HCT116 (cell line): ENCODE measurements at regions not wholly inside any gene's neighbourhood (a gene's known extent, or its start where the extent isn't known, plus 50 kb on each side); places are given as distances from the start of the nearest gene placed in this dataset.

ENCODE experiments used
- ATAC-seq: fragments of 200-7000 bp; cut with Tn5 transposase; 2 replicates; pipeline ENCODE4 v1.9.1; 2020; ENCODE audit warnings: mild to moderate bottlenecking, moderate library complexity
- BruUV-seq: library from RNA; stranded (reverse); fragments of 400-500 nt; replicated peaks from 2 replicates; lab custom pipeline; 2021; lab: Mats Ljungman, UMichigan
- CTCF ChIA-PET: fragments of 300-600 bp; sonication (Branson Sonifier 250); formaldehyde crosslinking; loops from one replicate; lab custom pipeline; 2021; ENCODE audit warnings: antibody characterized with exemption; lab: Charles Lee
- POLR2A ChIA-PET: fragments of 300-600, 350-600 bp; sonication (Branson Sonifier 250); formaldehyde crosslinking; loops from one replicate; lab custom pipeline; 2021; ENCODE audit warnings: antibody characterized with exemption; lab: Charles Lee
- RAD21 ChIA-PET, 2 experiments: fragments of 300-600 bp; sonication (Branson Sonifier 250); formaldehyde crosslinking; loops; one replicate each; lab custom pipeline; 2023; ENCODE audit warnings: low total read pairs in 2 of 2; ENCODE audit not compliant: uncharacterized antibody in 2 of 2, unreplicated experiment in 2 of 2, low non-redundant PET in 1 of 2; lab: Charles Lee
- DNase-seq: peaks from one replicate; pipeline ENCODE4 v3.0.0-alpha.2; 2010; ENCODE audit warnings: low read depth, low spot score
- H2AFZ ChIP-seq: fragments of 200-600 bp; shearing (Covaris generic), sonication (generic); 2 replicates; pipeline ENCODE4 v1.6.1; 2017; ENCODE audit warnings: low read depth, mixed run types, mixed read lengths, antibody characterized with exemption, low read length; ENCODE audit not compliant: poor library complexity, severe bottlenecking
- H3K27ac ChIP-seq: 2 replicates; pipeline ENCODE4 v1.5.1; 2012; ENCODE audit warnings: low read depth, low read length
- H3K27me3 ChIP-seq: fragments of 200-600 bp; sonication (generic); 2 replicates; pipeline ENCODE4 v1.6.1; 2016; ENCODE audit warnings: mixed run types, low read length, mixed read lengths; ENCODE audit not compliant: insufficient read depth
- H3K36me3 ChIP-seq, 2 experiments: fragments of 200-500 bp in 1 of 2; fragments of 200-600 bp in 1 of 2; sonication (Bioruptor generic) in 1 of 2; sonication (generic) in 1 of 2; 2 replicates each; pipeline versions ENCODE4 v1.5.1 to v1.6.1; 2014 to 2016; ENCODE audit warnings: low read length in 2 of 2, inconsistent platforms in 1 of 2, mixed read lengths in 1 of 2, mixed run types in 1 of 2; ENCODE audit not compliant: insufficient read depth in 2 of 2, control insufficient read depth in 1 of 2
- H3K4me1 ChIP-seq, 2 experiments: fragments of 200-600 bp in 1 of 2; sonication (generic) in 1 of 2; 2 replicates each; pipeline versions ENCODE4 v1.5.1 to v1.6.1; 2012 to 2017; ENCODE audit warnings: low read length in 2 of 2, inconsistent platforms in 1 of 2, mild to moderate bottlenecking in 1 of 2, mixed read lengths in 1 of 2, mixed run types in 1 of 2, moderate library complexity in 1 of 2; ENCODE audit not compliant: insufficient read depth in 2 of 2, control insufficient read depth in 1 of 2
- H3K4me2 ChIP-seq: fragments of 200-600 bp; sonication (generic); 2 replicates; pipeline ENCODE4 v1.6.1; 2017; ENCODE audit warnings: mixed run types, low read length, mixed read lengths
- H3K4me3 ChIP-seq, 2 experiments: fragments of 200-600 bp in 1 of 2; sonication (generic) in 1 of 2; replicated peaks in 1 of 2; 2 replicates each; pipeline ENCODE4 v1.5.1; 2011 to 2016; ENCODE audit warnings: low read length in 2 of 2, control low read depth in 1 of 2, low read depth in 1 of 2, mild to moderate bottlenecking in 1 of 2, mixed read lengths in 1 of 2, mixed run types in 1 of 2
- H3K79me2 ChIP-seq: fragments of 200-600 bp; sonication (generic); 2 replicates; pipeline ENCODE4 v1.6.1; 2017; ENCODE audit warnings: mild to moderate bottlenecking, mixed run types, low read length, moderate library complexity, mixed read lengths; ENCODE audit not compliant: insufficient read depth
- H3K9ac ChIP-seq: fragments of 200-600 bp; sonication (generic); 2 replicates; pipeline ENCODE4 v1.6.1; 2016; ENCODE audit warnings: low read length, mixed read lengths
- H3K9me2 ChIP-seq: fragments of 200-600 bp; sonication (generic), shearing (Covaris generic); 2 replicates; pipeline ENCODE4 v1.6.1; 2017; ENCODE audit warnings: mixed run types, mild to moderate bottlenecking, moderate library complexity; ENCODE audit not compliant: insufficient read depth
- H3K9me3 ChIP-seq, 2 experiments: fragments of 200-500 bp in 1 of 2; fragments of 200-600 bp in 1 of 2; sonication (Bioruptor generic) in 1 of 2; sonication (generic) in 1 of 2; 2 replicates each; pipeline ENCODE4 v1.6.1; 2014 to 2017; ENCODE audit warnings: low read length in 2 of 2, mixed read lengths in 2 of 2, inconsistent platforms in 1 of 2, low read depth in 1 of 2, mild to moderate bottlenecking in 1 of 2, mixed run types in 1 of 2, moderate library complexity in 1 of 2; ENCODE audit not compliant: control insufficient read depth in 1 of 2, insufficient read depth in 1 of 2
- H4K20me1 ChIP-seq: fragments of 200-600 bp; sonication (generic), shearing (Covaris generic); 2 replicates; pipeline ENCODE4 v1.6.1; 2017; ENCODE audit warnings: mixed run types, mild to moderate bottlenecking, moderate library complexity; ENCODE audit not compliant: insufficient read depth
- ELF1 ChIP-seq: IDR thresholded peaks from 2 replicates; pipeline ENCODE4 v1.6.1; 2012; ENCODE audit warnings: low read depth, borderline replicate concordance
- EZH2 ChIP-seq: fragments of 200-600 bp; sonication (generic); IDR thresholded peaks from 2 replicates; pipeline ENCODE4 v1.6.1; 2017; ENCODE audit warnings: antibody characterized with exemption, mixed run types
- JUND ChIP-seq: IDR thresholded peaks from 2 replicates; pipeline ENCODE4 v1.6.1; 2012
- TCF7L2 ChIP-seq: IDR thresholded peaks from 2 replicates; pipeline ENCODE4 v1.7.0; 2011; ENCODE audit warnings: borderline replicate concordance, inconsistent platforms; ENCODE audit not compliant: insufficient read depth, insufficient read length; ENCODE audit errors: extremely low read depth
- YY1 ChIP-seq: IDR thresholded peaks from 2 replicates; pipeline ENCODE4 v1.6.1; 2011; ENCODE audit warnings: low read length, low read depth, moderate library complexity, mild to moderate bottlenecking; ENCODE audit not compliant: insufficient replicate concordance; ENCODE audit errors: extremely low read depth
- intact Hi-C: fragments of 100-400 bp; cut with micrococcal nuclease; formaldehyde crosslinking; loops from 2 replicates; pipeline ENCODE4 v1.10.0; 2022
- TF ChIP-seq, protein P1 (sequence below): IDR thresholded peaks from 2 replicates; pipeline ENCODE4 v1.6.1; 2012; ENCODE audit warnings: low read depth
- TF ChIP-seq, protein P2 (sequence below): IDR thresholded peaks from 2 replicates; pipeline ENCODE4 v1.6.1; 2011; ENCODE audit warnings: mild to moderate bottlenecking, low read length, moderate library complexity; ENCODE audit not compliant: insufficient replicate concordance; ENCODE audit errors: extremely low read depth
- TF ChIP-seq, protein P3 (sequence below): IDR thresholded peaks from 2 replicates; pipeline ENCODE4 v1.6.1; 2012

DNA sequence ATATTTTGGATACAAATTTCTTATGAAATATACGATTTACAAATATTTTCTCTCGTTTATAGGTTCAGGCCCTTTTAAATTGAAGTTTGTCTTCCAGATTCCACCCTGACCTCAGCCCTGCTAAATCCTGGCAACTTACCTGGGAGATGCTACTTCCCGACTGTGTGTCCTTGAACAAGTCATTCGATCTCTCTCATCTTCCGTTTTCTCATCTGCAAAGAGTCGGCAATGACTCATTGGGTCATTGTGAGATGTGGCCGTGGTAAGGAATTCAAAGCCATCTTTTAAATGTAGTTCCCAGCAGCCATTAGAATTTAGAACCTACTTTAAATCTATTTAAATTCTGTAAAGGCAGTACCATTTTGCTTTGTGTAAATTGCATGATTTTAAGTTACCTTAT lies 72.5 kb downstream of the LHX2 start:
- Histone ChIP-seq H3K79me2 (no peaks in the 10 kb centered on the region), H3K9me2 (no peaks in the 10 kb centered on the region), H2AFZ (peak overlapping the region; percentile 84), H3K27me3 (no peaks in the 10 kb centered on the region), H4K20me1 (no peaks in the 10 kb centered on the region), H3K36me3 (no peaks in the 10 kb centered on the region), H3K27ac (no peak overlapping the region), H3K9me3 (no peaks in the 10 kb centered on the region), H3K9ac (no peak overlapping the region), H3K4me2 (peak overlapping the region; percentile 49), H3K4me1 (peaks cover 6 to 22% of the 10 kb centered on the region in 2 experiments), H3K4me3 (no peak overlapping the region)
- POLR2A ChIA-PET, result no interaction called here
- RAD21 ChIA-PET, result no interaction called here
- BruUV-seq, result no TSS peak
- TF ChIP-seq YY1 (no peak), TCF7L2 (peak; percentile 59)
- ATAC-seq (peak; percentile 68), DNase-seq (no peak)
- intact Hi-C loops, result no loop called here
- CTCF ChIA-PET, result no interaction called here

DNA sequence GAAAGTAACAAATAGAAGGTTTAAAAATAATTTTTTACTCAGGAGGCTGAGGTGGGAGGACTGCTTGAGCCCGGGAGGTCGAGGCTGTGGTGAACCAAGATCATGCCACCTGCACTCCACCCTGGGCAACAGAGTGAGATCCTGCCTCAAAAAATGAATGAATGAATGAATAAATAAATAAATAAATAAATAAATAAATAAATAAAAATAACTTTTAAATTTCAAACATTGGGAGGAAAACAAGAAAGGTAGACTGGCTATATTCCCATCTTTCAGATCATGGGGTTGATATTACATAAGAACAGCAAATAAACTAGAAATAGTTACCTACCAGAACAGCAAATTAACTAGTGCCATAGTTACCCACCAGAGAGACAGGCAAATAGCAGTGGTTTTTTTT lies 75.7 kb downstream of the LHX2 start:
- H3K27ac ChIP-seq, result no peak overlapping the region
- BruUV-seq, result no TSS peak
- POLR2A ChIA-PET, result no interaction called here
- ATAC-seq, result no peak
- no peaks in the 10 kb centered on the region for H3K36me3 ChIP-seq
- peaks cover 13 to 37% of the 10 kb centered on the region in 2 experiments for H3K4me1 ChIP-seq
- RAD21 ChIA-PET, result no interaction called here
- intact Hi-C loops, result no loop called here
- H2AFZ ChIP-seq, result no peak overlapping the region
- no peaks in the 10 kb centered on the region for H3K79me2 ChIP-seq
- no peak overlapping the region for H3K9ac ChIP-seq
- no peaks in the 10 kb centered on the region for H3K9me2 ChIP-seq
- H3K9me3 ChIP-seq, result no peaks in the 10 kb centered on the region
- H3K4me3 ChIP-seq, result no peak overlapping the region
- no peak for DNase-seq
- TF ChIP-seq EZH2 (no peak), JUND (no peak), ELF1 (no peak), YY1 (no peak)
- TF ChIP-seq, protein P1, sequence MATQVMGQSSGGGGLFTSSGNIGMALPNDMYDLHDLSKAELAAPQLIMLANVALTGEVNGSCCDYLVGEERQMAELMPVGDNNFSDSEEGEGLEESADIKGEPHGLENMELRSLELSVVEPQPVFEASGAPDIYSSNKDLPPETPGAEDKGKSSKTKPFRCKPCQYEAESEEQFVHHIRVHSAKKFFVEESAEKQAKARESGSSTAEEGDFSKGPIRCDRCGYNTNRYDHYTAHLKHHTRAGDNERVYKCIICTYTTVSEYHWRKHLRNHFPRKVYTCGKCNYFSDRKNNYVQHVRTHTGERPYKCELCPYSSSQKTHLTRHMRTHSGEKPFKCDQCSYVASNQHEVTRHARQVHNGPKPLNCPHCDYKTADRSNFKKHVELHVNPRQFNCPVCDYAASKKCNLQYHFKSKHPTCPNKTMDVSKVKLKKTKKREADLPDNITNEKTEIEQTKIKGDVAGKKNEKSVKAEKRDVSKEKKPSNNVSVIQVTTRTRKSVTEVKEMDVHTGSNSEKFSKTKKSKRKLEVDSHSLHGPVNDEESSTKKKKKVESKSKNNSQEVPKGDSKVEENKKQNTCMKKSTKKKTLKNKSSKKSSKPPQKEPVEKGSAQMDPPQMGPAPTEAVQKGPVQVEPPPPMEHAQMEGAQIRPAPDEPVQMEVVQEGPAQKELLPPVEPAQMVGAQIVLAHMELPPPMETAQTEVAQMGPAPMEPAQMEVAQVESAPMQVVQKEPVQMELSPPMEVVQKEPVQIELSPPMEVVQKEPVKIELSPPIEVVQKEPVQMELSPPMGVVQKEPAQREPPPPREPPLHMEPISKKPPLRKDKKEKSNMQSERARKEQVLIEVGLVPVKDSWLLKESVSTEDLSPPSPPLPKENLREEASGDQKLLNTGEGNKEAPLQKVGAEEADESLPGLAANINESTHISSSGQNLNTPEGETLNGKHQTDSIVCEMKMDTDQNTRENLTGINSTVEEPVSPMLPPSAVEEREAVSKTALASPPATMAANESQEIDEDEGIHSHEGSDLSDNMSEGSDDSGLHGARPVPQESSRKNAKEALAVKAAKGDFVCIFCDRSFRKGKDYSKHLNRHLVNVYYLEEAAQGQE, result no peak
- TF ChIP-seq, protein P2, sequence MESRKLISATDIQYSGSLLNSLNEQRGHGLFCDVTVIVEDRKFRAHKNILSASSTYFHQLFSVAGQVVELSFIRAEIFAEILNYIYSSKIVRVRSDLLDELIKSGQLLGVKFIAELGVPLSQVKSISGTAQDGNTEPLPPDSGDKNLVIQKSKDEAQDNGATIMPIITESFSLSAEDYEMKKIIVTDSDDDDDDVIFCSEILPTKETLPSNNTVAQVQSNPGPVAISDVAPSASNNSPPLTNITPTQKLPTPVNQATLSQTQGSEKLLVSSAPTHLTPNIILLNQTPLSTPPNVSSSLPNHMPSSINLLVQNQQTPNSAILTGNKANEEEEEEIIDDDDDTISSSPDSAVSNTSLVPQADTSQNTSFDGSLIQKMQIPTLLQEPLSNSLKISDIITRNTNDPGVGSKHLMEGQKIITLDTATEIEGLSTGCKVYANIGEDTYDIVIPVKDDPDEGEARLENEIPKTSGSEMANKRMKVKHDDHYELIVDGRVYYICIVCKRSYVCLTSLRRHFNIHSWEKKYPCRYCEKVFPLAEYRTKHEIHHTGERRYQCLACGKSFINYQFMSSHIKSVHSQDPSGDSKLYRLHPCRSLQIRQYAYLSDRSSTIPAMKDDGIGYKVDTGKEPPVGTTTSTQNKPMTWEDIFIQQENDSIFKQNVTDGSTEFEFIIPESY, result no peak
- TF ChIP-seq, protein P3, sequence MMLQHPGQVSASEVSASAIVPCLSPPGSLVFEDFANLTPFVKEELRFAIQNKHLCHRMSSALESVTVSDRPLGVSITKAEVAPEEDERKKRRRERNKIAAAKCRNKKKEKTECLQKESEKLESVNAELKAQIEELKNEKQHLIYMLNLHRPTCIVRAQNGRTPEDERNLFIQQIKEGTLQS, result no peak
- CTCF ChIA-PET, result no interaction called here
- H3K4me2 ChIP-seq, result no peak overlapping the region
- H3K27me3 ChIP-seq, result no peaks in the 10 kb centered on the region
- H4K20me1 ChIP-seq, result no peaks in the 10 kb centered on the region
